Dermis blood vessel endothelial cell (primary cell): ENCODE measurements at regions not wholly inside any gene's neighbourhood (a gene's known extent, or its start where the extent isn't known, plus 50 kb on each side); places are given as distances from the start of the nearest gene placed in this dataset.
A peak's percentile ranks its signal among the peaks of the same experiment; 100 is the strongest.

ENCODE experiments used
- DNase-seq: peaks from one replicate; pipeline ENCODE4 v3.0.0; 2010

GRCh38 chr6:154561750-154562149 is 51.3 kb upstream of the CNKSR3 start:
- DNase-seq, result no peak

- DNase-seq, result no peak
Observed at GRCh38 chr6:154565331-154565730, 54.8 kb upstream of the CNKSR3 start.

GRCh38 chr6:154566866-154567265 is 56.4 kb upstream of the CNKSR3 start:
- no peak for DNase-seq

GRCh38 chr6:154567695-154568220 is 57.3 kb upstream of the CNKSR3 start:
- no peak for DNase-seq

- peak; percentile 69 for DNase-seq
Observed at GRCh38 chr6:154569156-154569862, 58.8 kb upstream of the CNKSR3 start.

- DNase-seq, result no peak
Observed at GRCh38 chr6:154570505-154570904, 60.0 kb upstream of the CNKSR3 start.

- DNase-seq, result peak; percentile 31
Observed at GRCh38 chr6:154572556-154572955, 62.1 kb upstream of the CNKSR3 start.

- no peak for DNase-seq
Observed at GRCh38 chr6:154578004-154578559, 67.6 kb upstream of the CNKSR3 start.

- DNase-seq, result no peak
Observed at GRCh38 chr6:154579046-154579445, 68.6 kb upstream of the CNKSR3 start.

GRCh38 chr6:154579485-154579884 is 69.0 kb upstream of the CNKSR3 start:
- DNase-seq, result no peak

- DNase-seq, result no peak
Observed at GRCh38 chr6:154580397-154581135, 70.1 kb upstream of the CNKSR3 start.

- no peak for DNase-seq
Observed at GRCh38 chr6:154582696-154583095, 72.2 kb upstream of the CNKSR3 start.

GRCh38 chr6:154583546-154584188 is 73.2 kb upstream of the CNKSR3 start:
- no peak for DNase-seq

GRCh38 chr6:154590756-154591155 is 80.3 kb upstream of the CNKSR3 start:
- no peak for DNase-seq

- DNase-seq, result no peak
Observed at GRCh38 chr6:154591234-154591633, 80.7 kb upstream of the CNKSR3 start.

GRCh38 chr6:154592199-154592860 is 81.8 kb upstream of the CNKSR3 start:
- no peak for DNase-seq

GRCh38 chr6:154593122-154593521 is 82.6 kb upstream of the CNKSR3 start:
- DNase-seq, result no peak

- no peak for DNase-seq
Observed at GRCh38 chr6:154594496-154595198, 84.2 kb upstream of the CNKSR3 start.

GRCh38 chr6:154595538-154595937 is 85.1 kb upstream of the CNKSR3 start:
- DNase-seq, result no peak

- DNase-seq, result peak; percentile 4
Observed at GRCh38 chr6:154596009-154596408, 85.5 kb upstream of the CNKSR3 start.

- DNase-seq, result no peak
Observed at GRCh38 chr6:154596701-154597100, 86.2 kb upstream of the CNKSR3 start.

- no peak for DNase-seq
Observed at GRCh38 chr6:154598399-154598798, 87.9 kb upstream of the CNKSR3 start.
